DOHH2 (cell line): ENCODE measurements at regions not wholly inside any gene's neighbourhood (a gene's known extent, or its start where the extent isn't known, plus 50 kb on each side); places are given as distances from the start of the nearest gene placed in this dataset.

Experiments used
- CTCF ChIP-seq: fragments of 200-600 bp; sonication (generic); IDR thresholded peaks from one replicate; pipeline ENCODE4 v1.5.1; 2014; ENCODE audit warnings: antibody characterized with exemption, mild to moderate bottlenecking, low read depth, low read length; ENCODE audit not compliant: poor library complexity, severe bottlenecking
- EZH2phosphoT487 ChIP-seq: fragments of 200-600 bp; sonication (generic); IDR thresholded peaks from 2 replicates; pipeline ENCODE4 v1.6.1; 2017; ENCODE audit warnings: borderline replicate concordance, mild to moderate bottlenecking, antibody characterized with exemption, low read length, moderate library complexity, mixed read lengths

- TF ChIP-seq EZH2phosphoT487: no peak
- TF ChIP-seq CTCF: no peak
Measured at GRCh38 chr14:65168840-65169239, 66.5 kb upstream of the MAX start.
